NCI-H187 treated with DMSO at 0.1 percent for 48 hours (cell line): ENCODE measurements at regions not wholly inside any gene's neighbourhood (a gene's known extent, or its start where the extent isn't known, plus 50 kb on each side); places are given as distances from the start of the nearest gene placed in this dataset.
A peak's percentile ranks its signal among the peaks of the same experiment; 100 is the strongest.

Experiments
- DNase-seq: peaks from one replicate; lab custom pipeline; 2025; lab: John Stamatoyannopoulos, UW

- DNase-seq = no peak
These were observed 169.7 kb upstream of the SATB2 start for GRCh38 chr2:199627417-199627816.

DNA sequence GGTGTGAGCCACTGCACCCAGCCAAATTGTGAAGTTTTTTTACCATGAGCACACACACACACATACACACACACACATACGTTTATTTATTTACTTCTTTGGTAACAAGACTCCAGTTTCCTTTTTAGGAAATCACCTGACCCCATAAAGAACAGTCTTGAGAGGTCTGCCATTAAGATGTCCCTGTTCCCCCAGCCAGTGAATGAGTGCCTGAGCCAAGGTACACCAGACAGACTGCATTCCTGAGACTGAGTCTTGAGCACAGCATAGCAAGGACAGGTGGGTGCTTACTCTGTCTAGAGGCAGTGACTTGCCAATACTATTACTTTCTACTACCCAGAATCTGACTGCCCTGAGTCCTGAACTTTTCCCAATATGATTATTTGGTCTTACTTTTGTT is 167.2 kb upstream of the SATB2 start:
- no peak for DNase-seq

DNA sequence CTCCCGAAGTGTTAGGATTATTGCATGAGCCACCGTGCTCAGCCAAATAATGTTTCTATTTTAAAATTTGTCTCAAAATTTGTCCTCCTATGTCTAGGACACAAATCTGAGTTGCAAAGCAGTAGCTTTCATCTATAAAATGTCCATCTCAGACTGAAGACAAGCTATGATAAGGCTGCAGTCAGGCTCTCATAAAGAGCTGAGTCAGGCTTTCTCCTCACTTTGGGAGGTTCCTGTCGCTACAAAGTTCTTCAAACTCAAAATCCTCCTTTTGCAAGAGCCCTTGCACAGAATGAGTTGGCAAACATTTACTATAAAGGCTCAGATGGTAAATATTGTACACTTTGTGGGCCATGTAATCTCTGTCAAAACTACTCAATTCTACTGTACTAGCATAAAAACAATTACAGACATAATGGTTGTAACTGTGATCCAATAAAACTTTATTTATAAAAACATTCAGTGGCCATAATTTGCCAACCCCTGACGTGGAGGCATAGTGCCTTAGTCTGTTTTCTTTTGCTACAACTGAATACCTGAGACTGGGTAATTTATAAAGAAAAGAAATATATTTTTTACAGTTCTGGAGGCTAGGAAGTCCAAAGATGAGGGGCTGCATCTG is 154.9 kb upstream of the SATB2 start:
- DNase-seq = no peak

DNA sequence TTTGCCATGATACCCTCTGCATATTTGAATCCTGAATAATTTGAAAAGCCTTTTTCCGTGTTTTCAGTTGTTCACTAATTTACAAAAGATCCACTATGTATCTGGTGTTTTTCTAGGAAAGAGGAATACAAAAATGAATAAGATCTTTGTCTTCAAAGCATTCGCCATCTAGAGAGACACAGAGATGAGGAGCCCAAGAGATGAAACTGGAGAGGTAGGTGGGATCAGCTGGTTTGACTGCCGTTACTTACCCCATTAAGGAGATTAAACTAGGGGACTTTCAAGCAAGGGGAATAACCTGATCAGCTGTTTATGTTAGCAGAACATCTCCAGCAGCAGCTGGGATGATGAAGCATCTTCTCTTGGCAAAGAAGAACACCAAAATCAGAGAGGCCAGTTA is 150.2 kb upstream of the SATB2 start:
- no peak for DNase-seq

- DNase-seq = no peak
These were observed 148.5 kb upstream of the SATB2 start for GRCh38 chr2:199606193-199606780.

DNA sequence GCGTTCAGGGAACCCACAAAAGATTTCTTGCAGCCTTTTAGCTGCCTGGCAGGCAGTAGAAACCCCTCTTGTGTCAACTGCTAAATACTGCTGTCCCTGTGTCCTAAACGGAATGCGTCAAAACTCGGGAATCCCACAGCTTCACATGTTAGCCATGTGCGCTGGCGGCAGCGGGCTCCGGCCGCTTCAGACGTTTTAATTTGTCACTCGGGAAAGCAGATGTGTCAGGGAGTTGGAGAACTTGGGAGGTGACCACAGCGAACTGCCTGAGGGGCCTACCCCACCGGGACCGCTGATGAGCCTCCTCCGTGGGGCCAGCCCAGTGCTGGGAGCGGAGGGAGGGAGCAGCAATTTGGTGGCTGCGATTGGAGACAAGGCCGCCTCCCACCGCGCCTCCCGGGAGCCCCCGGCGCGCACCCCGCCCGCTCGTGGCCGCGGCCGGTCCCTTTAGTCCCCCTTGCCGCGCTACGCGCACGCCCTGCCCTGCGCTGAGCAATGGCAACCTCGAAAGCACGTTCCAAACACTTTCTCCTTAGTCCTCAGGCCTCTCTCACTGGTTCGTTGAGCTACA is 146.1 kb upstream of the SATB2 start:
- DNase-seq = no peak

GRCh38 chr2:199602896-199603717 is 145.4 kb upstream of the SATB2 start:
- DNase-seq = no peak

- no peak for DNase-seq
These were observed 144.6 kb upstream of the SATB2 start for GRCh38 chr2:199602271-199602895.

GRCh38 chr2:199596549-199596948 is 138.8 kb upstream of the SATB2 start:
- DNase-seq = no peak

DNA sequence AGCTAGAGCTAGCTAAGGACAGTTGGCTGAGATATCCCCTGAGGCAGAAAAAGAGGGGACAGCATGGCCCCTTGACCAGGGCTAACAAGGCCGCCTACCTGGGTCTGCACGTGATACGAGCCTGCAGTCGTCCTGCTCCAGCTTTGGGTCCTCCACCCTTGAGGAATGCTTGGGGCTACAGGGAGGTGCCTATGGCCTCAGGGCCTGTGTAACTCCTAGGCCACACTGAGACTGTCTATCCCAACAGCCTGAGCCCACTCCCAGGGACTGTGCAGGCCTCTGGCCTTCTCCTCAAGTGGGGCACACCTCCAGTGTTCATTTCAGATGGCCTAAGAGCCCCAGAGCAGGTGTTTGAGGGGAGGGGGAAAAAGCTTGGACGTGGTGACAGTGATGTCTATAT is 136.7 kb upstream of the SATB2 start:
- no peak for DNase-seq

DNA sequence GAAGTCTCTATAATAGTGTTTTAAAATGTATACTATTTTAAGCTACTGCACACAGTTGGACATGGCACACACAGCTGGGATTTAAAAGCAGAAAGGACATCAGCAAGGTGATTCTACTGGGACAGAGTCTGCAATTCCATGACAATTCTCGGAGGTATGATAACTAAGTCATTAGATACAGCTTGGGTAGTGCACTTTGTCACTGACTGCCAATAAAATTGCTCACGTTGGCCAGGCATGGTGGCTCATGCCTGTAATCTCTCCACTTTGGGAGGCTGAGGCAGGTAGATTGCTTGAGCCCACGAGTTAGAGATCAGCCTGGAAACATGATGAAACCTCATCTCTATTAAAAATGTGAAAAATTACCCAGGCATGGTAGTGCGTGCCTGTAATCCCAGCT is 134.1 kb upstream of the SATB2 start:
- DNase-seq = no peak

DNA sequence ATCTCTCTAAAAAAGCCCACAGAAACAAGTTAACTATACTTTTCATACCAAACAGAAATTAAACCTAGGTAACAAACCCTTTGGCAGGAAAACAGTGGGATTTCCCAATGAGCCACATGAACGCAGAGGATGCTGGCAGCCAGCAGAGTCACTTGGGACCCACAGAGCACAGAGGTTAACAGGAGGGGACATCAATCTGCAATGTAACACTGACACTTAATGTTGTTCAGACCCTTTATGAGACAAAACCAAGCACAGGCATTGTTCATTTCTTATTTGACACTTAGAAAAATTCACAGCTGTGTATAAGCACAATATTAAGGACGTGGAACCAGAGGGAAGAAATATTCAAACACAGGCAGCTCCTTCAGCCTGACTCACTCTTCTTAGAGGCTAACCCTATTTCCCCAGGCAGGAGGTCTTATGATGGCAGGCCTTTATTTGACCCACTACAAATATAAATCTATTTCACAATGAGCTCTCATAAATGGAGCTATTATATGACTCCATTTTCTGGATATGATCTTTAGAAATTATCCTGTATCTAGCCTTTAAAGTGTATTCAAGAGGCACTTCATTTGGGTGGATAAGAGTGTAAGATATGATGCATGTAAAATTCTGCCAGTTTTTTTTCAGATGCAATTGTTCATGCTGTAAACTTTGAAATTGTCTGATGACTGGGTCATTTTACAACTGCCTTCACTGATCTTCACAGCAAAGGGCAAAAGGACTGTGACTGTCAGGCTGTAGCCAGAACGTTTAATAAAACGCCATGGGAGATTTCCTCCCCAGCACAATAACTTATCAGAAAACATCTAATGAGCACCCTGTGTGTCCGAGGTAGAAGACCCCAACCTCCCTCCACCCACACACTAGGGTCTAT is 132.8 kb upstream of the SATB2 start:
- DNase-seq = peak; percentile 57

DNA sequence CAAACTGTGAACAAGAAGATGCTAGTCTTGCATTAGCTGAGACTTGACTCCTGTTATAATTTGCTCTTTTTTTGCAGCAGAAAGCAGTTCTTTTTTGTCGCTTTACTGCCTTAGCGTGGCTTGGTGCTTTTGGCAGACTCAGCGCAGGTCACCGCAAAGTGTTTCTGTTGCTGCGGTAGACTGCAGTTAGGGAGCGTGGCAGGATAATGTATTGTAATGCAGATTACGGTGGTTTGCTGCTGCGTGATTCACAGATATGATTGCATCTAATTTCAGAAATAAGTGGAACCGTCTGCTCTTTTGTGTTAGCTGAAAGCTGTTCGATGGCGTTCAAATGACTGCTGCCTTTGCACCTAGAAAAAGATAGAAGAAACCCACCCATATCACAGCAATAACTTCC is 131.6 kb upstream of the SATB2 start:
- DNase-seq = no peak

DNA sequence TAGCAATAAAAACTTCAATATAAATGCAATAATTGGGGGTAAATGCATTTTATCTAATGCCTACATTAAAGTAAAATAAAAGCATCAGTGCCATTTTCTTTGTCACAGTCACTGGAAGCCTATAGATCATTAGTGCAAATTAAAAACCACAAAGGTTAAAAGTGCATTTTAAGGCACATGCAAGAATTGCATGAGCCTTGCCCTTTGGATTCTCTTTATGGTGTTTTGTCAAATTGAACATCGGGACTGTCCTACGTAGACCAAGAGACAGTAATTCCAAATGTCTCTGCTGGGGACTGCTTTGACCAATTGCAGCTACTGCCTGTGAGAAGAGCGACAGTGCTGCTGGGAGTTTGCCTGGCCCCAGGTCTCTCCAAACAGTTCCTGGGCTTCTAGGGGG is 130.3 kb upstream of the SATB2 start:
- DNase-seq = no peak

- no peak for DNase-seq
These were observed 128.9 kb upstream of the SATB2 start for GRCh38 chr2:199586646-199587045.

DNA sequence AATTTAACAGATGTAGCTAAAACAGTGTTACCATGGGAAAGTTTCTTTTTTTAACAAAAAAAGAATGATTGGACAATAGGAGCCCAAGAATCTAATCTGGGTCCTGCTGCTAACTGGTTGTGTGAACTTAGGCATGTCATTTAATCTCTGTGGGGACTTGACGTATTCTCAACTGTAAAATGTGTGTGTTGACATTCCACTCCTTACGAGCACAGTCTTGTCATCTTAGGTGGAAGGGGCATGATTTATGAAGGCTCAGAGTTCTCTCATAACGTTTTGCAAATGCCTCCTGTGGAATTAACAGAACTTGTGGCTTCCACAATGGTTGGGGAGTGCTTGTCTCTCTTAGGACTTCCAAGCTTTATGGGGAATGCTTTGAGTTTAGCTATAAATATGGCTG is 125.9 kb upstream of the SATB2 start:
- DNase-seq = peak; percentile 27

GRCh38 chr2:199581935-199582360 is 124.2 kb upstream of the SATB2 start:
- DNase-seq = no peak

DNA sequence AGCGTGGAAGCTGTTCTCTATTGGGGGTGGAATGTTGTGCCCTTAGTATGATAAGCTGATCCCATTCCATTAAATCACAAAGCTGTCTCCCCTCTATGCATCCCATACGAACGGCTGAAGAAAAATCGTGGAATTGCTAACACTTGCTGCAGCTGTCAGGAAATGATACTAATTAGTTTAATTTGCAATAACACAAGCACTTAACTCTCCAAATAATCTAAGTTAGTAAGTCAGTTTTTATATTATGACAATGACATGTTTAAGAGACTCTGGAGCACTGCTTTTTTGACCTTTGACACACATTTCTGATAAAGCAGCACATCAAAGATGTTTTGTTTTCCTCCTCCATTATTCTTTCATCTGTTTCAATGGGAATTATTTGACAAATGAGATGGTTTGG is 123.7 kb upstream of the SATB2 start:
- DNase-seq = no peak

GRCh38 chr2:199575416-199575815 is 117.7 kb upstream of the SATB2 start:
- DNase-seq = no peak

GRCh38 chr2:199572571-199572970 is 114.8 kb upstream of the SATB2 start:
- no peak for DNase-seq

DNA sequence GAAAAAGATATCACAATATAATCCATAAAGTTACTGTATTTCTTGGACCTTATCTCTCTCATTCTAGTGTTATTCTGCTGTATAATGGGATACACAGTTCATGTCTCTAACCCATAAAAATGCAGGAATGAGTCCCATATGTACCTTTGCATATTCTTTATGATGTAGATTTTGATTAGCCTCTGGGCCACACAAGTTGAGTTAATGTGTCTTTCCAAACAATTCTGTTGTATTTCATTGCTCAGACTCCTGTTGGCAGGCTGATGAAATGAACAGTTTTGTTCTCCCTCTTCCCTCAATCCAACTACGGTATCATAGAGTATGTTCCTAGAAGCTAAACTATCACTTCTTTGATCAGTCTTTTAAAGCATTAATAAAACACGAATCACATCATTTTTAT is 113.2 kb upstream of the SATB2 start:
- no peak for DNase-seq

DNA sequence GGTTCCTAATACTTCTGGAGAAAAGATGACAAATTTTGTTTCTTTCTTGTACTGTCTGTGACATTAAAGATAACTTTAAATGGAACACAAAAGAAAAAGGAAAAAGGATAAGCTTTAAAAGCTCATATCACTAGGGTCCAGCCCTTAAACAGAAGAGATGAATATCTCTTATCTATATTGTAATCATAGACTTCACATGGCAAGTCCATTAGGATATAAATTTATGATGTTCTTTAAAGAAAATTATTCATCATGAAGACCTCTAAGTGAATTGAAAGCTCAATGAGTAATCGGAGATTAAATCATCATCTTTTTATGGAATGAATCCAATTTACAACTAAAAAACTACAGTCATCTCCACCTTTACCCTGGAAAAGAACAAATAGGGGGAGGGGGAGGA is 111.6 kb upstream of the SATB2 start:
- DNase-seq = no peak
